ENCODE measurements at regions not wholly inside any gene's neighbourhood (a gene's known extent, or its start where the extent isn't known, plus 50 kb on each side); places are given as distances from the start of the nearest gene placed in this dataset.

DNA sequence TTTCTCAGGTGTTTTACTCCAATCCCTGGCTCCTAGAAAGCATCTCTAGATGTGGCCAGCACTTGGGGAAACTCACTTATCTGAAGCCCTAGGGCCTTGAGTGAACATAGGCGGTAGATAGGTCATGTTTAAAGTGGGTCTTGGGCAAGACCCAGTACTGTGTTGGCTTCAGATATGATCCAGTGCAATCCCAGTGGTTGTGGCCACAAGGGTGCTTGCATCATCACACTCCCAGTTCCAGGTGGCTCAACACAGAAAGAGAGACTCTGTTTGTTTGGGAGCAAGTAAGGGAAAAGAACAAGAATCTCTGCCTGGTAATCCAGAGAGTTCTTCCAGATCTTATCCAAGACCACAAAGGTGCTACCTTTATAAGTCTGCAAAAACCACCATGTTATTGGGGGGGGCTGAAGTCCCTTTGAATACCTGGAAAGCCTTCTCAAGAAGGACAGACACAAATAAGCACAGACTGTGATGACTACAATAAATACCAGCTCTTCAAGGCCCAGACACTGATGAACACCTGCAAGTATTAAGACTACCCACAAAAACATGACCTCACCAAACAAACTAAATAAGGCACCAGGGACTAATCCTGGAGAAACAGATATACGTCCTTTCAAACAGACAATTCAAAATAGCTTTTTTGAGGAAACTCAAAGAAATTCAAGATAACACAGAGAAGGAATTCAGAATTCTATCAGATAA is 114.7 kb downstream of the LURAP1L start:
- TF ChIP-seq POLR2AphosphoS5 (IDR thresholded peaks at IDR 0.05) = no peak
- no peak for TF ChIP-seq CTCF (IDR thresholded peaks at IDR 0.05)
- no peak for TF ChIP-seq POLR2A (IDR thresholded peaks at IDR 0.05)
- TF ChIP-seq EP300 (IDR thresholded peaks at IDR 0.05; ENCODE audit: low read depth) = no peak
